ENCODE measurements at regions not wholly inside any gene's neighbourhood (a gene's known extent, or its start where the extent isn't known, plus 50 kb on each side); places are given as distances from the start of the nearest gene placed in this dataset.

GRCh38 chr2:67891642-67892041 is 171.2 kb downstream of the C1D start:
- TF ChIP-seq CTCF (IDR thresholded peaks at IDR 0.05) (no peak), POLR2A (IDR thresholded peaks at IDR 0.05) (no peak)

Data from body of pancreas (tissue), 4 donors.